SKM-1 treated with dmso at 0.1 percent for 144 hours (cell line): ENCODE measurements at regions not wholly inside any gene's neighbourhood (a gene's known extent, or its start where the extent isn't known, plus 50 kb on each side); places are given as distances from the start of the nearest gene placed in this dataset.

ENCODE experiments used
- DNase-seq: peaks from one replicate; lab custom pipeline; 2025; ENCODE audit not compliant: unreplicated experiment; lab: John Stamatoyannopoulos, UW

DNA sequence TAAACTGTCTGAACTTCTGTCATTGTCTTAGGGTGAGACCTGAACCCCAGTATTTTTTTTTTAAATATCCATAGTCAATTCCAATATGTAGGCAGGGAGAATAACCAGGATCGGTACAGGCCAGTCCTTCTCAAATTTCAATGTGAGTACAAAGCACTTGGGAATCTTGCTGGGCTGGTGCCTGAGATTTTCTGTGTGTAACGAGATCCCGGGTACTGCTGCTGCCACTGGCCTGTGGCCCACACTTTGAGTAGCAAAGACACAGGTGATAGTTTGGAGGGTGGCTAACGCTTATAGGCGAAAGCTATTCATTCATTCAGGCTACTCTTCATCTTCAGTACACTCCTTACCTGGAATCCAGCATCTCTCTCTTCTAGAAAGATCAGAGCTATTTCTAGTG, 923.6 kb upstream of the TENM3 start:
- DNase-seq: no peak

DNA sequence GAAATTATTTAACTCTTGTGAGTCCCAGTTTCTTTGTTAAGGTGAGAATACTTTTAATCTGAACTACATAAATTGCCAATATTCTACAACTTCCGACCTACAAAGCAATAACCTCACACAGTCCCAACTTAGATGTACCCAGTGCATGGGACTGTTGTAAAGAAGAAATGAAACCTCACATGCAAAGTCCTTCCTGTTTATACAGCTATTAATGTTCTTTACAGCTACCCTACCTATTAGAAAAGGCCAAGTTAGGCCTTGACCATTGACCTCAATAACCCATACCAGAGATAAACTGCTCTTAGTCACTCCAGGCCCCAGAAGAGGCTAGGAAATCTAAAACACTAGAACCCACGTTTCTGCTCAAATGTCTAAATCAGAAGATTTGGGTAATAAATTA, 920.1 kb upstream of the TENM3 start:
- DNase-seq: no peak

DNA sequence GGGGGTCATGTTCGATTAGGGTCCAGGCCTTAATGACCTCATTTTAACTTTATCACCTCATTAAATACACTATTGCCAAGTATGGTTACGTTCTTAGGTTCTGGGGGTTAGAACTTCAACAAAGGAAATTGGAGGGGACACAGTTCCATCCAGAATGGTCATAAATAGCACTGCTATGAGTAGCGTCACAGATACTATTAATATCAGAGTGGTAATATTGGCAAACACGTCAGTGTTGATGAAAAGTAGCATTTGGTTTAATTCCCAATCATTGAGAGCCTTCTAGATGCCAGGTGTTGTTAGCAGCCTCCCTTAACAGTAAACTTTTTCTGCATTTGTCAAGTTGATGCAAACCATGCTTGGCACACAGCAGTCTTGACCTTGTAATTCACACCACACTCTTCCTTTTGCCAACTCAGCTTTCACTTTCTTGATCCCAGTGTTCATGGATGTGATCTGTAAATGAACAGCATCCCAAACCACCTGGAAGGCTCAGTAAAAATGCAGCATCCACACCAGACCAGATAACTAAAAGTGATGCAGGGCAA, 912.5 kb upstream of the TENM3 start:
- no peak for DNase-seq

DNA sequence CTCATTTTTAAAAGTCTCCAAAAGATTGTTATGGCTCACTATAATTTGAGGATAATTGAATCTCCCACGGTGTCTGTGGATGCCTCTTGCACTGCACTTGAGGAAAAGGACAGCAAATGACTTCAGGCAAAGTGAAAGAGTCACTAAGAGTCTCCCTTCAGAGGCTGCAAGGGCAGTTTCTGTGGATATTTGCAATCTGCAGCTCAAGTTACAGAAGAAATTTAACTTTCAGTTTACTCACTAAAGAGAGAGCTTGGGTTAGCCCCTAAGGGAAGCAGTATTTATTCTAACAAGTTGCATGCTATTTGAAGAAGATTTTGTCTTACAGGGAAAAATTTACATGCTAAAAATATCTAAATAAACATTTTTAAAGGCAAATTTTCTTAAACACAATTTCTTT, 912.0 kb upstream of the TENM3 start:
- DNase-seq: no peak

DNA sequence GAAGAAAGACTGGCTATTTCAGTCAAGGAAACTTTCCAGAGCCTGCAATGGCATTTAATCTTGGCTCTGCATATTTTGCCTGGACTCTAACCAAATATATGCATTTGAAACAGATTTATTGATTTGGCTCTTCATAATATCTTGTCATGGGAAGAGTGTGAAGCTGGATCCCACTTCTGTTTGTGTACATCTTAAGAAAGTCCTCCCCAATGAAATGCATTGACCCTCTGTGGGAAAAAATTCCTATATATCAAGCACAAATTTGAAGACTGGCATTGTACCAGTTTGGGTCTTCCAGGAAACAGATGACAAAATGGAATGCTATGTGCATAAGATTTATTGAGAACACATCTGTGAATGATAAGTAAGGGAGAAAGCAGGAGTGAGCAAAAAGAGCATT, 897.3 kb upstream of the TENM3 start:
- DNase-seq: no peak

DNA sequence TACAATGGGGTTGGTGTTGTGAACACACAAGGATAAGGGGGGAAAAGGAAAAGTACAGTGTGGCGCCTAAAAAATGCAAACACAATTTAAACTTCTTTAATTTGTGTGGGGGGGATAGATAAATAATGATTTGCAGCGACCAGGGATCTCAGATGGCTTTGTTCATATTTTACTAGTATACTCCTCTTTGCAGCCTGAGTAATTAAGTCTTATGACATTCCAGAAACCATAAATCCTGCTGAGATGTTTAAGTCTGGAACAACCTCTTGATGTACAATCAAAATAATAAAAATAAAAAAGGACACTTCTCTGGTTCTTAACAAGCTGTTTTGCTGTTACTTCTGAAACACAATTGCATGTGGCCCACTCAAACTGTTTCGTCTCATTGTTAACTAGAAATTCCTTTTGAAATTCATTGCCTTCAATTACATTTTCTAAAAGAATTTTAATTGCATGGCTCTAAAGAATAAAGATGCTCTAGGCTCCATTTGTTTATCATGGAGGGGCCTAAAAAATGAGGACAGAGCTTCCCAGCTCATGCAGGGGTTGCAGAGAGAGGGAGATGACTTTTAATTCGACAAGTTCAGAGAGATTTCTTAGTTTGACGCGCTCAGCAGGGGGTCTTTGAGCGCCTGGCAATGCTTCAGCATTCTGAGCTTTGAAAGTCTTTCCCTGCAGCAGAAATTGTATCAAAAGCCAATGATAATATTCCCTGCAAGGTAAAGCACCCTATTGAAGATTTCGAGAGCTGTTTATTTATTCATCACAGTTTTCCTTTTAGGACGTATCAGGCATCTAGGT, 892.4 kb upstream of the TENM3 start:
- no peak for DNase-seq

DNA sequence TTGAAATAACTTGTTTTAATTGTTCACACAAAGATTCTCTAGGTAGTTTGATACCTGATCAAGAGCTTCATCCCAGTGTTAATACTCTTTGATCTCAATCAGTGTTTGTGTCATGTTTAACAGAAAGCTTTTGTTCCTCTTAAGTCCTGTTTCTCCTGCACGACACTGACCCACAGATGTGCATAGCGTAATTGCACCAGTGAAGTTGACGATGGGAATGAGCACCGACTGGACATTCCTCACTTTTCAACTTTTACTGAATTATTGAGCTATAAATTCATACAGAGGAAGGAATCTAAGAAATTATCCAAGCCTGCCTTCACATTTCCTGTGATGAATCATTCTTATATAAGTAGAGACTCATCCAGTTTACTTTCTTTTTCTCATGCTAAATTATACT, 878.7 kb upstream of the TENM3 start:
- no peak for DNase-seq

DNA sequence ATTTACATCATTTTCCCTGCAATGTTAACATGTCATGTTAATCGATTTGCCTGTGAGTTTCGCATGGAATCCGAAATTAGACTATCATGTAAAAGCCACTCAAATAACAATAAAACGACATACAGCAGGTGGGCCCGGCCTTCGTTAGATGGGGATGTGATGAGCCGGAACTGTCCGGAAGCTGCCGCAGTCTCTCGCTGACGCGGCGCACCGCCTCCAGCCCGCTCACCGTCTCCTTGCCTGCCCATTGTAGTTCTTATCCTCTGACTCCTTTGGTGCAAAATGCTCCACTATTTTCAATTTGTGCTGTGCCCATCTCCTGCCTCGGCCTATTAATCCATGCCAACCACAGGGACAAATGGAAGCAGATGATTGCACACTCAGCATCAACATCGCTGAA, 877.5 kb upstream of the TENM3 start:
- DNase-seq: no peak

DNA sequence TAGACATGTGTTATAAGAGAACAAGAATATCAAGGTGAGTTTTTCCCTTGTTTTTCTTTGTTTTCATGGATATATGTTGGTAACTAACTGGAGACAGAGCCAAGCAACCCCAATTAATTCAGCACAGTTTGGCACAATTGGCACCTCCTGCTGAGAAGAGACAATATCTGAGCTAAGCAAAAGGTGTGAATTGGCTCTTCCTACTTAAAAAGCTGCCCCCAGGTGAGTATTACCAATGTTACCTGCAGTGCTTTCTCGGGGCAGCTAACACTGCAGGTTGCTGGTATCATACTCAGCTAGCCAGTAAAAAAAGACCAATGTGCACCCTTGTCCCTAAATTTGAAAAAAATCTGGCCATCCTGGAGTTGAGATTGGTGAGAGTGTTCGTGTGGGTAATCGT, 871.2 kb upstream of the TENM3 start:
- no peak for DNase-seq

DNA sequence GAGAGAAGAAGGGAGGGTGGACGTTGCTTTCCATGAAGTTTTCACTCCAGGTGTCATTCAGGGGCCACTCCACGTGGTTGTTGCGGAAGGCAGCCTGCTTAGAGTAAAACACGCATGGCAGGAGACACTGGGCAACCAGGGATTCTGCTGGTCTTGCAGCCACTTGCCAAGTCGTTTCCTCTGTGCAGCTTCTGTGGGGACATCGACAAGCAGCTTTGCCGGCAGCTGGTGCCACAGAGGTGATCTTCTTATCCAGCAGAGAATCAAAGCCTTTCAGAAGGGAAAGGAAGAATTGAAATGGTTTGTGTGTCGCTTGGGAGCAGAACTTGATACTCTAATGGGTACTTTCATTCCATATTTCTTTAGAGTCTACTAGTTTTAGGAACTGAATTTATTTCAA, 867.1 kb upstream of the TENM3 start:
- DNase-seq: no peak

DNA sequence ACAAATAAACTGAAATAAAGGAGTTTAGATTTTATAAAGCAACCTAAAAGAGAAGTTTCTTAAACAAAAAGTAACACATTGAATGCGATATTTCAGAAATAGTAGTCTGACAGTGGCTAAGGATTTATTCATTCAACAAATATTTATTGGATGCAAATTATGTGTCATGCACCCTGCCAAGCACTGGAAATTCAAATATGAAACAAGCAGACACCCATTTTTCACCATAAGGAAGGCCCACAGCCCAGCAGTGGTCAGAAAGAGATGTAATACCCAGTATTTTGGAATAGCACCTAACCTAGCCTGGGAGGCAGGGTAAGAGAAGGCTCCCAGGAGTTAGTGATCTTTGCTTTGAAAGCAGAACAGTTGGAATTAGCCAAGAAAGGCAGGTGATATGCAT, 855.1 kb upstream of the TENM3 start:
- no peak for DNase-seq

DNA sequence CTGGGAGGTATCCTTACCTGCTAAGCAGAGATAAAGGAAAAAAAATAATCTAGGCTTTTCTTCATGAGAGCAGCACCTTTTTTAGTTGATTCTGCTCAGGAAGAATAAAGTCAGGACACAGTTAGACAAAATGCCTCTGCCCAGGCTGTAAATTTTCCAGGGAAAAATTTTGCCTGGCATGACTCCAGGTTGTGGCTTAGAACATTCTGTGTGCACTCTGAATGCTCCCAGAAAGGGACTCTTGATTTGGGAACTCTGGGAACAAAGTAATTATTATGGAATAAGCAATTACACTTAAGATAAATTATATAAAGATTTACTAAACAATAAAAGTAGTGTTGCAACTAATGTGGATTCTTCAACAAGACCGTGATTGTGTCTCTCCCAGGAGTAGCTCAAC, 826.2 kb upstream of the TENM3 start:
- DNase-seq: no peak

DNA sequence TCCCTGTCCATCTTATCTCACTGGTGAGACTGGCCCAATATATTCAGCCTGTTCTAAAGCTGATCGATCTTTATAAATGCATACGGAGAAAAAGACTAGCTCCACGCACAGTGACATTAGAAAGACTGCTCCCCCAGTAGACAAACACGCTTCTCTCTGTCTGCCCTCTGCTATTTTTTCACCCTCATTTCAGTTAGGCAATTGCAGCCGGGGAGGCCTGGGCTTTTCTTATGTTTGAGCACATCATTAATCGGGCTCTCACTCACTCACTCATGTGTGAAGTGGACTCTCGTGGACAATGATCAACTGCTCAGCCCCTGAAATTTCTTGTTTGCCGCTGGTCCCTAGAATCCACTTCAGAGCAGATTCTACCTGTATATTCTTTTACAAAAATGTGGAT, 824.7 kb upstream of the TENM3 start:
- DNase-seq: no peak

DNA sequence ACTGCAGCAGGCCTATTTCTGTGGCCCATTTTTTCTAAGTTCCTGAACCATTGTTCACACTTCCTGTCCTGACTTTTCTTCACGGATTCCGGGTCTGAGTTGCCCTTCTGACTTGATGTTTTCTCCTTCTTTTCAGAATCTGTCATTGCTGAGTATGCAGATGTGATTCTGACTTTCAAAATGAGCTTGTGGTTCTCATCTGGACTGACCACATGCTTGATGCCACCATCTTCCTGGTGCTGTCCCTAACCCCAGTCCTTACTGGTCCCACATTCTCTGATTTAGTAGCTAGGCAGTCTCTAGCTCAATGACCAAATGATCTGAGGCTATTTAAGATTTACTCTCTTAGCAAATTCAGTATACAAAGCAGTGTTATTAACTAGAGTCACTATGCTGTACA, 822.3 kb upstream of the TENM3 start:
- DNase-seq: no peak

DNA sequence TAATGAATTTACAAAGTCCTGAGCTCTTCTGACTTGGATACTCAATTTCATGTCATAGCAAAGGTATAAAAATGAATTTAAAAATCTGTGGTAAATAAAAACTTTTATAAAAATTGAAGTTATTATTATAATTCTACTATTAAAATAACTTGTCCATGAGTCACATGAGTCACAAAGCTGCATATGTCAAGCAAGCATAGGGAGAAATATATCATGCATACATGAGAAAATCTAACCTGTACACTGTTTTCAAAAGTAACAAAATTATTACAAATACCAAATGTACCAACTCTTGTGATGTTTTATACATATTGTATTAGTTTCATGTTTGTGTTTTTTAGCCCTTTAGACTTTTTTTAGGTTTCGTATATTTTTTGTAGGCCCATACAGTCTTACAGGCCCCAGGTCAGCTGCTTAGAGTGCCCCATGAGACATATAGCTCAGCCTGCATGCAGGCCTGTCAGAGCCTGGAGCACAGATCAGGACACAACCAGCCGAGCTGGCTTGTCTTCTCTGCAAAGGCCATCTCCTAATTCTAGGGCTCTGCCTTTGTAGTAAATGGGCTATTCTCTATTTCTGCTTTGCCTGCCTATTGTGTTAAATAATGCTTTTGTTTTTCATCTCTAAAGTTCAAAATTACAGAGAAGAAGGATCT, 818.7 kb upstream of the TENM3 start:
- DNase-seq: no peak

DNA sequence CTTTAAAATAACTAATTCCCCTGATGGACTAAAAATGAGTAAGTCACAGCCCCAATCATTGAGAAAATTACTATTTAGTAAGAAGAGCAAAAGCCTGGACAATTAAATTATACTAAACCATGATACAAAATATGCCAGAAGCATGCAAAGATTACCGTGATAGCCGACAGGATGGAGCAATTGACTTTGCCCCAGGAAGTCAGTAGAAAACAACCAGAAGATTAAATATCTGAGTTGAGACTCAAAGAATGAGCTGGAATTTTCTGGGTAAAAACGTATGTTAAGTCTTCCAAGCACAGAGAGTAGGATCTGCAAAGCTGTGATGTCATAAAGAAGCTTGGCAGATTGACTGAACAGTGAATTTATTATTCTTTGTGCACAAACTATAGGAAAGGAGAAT, 816.1 kb upstream of the TENM3 start:
- DNase-seq: no peak

DNA sequence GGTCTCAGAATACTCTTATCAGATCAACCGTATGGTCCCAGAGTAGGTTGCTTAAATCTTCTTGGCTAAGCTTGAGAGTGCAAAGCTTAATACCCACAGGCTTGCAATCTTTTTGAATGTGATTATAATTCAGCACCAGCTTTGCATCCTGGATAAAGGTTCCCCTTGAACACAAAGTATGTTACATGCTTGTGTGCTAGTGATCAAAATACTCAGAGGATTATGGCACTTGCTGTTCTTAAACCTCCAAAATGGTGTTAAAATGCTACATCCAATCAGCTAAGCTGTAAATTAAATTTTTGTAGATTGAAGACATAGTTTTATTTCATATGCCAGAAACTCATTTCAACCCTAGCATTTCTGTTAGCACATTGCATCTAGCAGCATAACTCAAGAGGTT, 812.2 kb upstream of the TENM3 start:
- DNase-seq: no peak

DNA sequence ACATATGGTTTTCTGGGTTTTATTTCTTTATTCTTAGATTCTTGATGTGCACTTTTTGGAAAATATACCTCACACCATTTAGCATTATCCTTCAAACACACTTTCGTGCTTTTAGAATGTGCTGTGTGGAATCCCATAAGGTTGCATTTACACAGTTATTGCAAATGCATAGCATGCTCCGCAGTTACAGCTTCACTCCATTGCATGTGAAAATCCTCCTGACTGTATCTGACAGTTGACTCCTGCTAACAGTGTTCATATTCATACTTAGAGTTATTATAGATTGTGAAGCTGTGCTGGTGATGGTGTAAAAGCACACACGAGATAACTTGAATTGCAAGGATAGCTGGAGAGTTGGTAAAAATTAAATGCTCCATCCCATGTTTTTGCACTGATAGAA, 811.5 kb upstream of the TENM3 start:
- DNase-seq: no peak

DNA sequence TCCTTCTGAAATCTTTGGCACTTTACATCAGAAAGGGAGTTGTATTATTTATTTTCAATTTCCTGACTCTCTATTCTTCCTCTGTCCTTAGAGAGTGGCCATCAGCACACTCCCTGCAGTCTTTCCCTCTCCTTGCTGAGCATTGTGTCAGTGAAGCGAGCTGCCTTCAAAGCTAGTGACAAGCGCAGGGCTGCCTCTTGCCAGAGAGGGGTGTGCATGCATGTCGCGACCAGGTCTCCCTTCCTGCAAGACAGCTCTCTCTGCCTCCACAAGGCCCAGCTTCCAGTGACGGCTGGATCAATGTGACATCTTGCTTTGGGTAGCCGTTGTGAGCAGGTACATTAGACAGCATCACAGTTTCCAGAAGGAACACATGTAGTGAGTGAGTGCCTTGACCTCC, 810.9 kb upstream of the TENM3 start:
- DNase-seq: no peak

DNA sequence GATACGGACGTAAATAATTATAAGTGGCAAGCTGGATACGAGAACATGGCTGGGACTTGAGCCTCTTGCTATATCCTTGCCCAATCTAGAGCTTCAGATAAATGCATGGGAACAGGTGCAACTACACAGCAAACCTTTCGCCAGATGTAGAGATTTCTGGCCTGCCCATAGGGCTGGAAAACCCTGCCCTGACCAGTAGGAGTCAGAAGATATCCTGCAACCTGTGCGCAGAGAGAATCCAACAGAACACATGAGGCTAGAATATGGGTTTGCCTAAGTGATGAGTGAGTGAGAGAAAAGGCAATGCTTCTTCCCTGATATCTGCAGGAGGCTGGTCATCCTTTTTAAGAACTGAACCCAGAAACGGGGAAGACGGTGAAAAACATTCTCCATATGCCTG, 805.3 kb upstream of the TENM3 start:
- DNase-seq: no peak

DNA sequence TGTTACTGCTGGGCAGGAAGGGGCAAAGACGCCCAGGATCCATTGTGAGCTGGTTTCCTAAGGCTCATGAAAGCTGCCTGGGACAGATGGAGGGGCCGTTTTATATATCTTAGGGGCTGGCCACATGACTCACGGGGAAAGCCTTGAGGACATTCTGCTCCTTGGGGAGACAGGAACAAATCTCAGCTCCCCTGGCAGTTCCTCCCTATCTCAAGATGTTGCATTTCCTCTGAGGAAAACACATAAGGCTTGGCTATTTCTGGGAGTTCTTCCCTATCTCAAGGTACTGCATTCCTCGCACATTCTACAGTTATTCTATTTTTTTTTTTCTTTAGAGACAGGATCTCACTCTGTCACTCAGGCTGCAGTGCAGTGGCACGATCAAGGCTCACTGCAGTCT, 804.6 kb upstream of the TENM3 start:
- no peak for DNase-seq

DNA sequence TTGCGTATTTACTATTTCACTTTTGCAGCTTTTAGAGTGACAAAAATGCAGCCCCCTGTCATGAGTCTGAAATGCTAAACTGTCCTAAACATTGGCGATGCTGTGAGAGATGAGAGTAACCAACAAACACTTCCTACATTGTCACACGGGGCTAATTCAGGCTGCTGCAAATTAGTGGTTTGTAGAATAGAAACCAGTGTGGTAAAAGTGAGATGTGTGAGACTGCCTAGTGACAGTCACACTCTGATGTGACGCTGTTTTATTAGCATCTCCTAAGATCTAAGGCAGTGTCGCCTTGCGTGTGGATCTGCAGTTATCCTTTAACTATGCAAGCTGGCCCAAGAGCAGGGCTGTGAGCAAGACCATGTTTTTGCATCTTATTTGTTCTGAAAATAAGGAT, 800.2 kb upstream of the TENM3 start:
- DNase-seq: no peak

DNA sequence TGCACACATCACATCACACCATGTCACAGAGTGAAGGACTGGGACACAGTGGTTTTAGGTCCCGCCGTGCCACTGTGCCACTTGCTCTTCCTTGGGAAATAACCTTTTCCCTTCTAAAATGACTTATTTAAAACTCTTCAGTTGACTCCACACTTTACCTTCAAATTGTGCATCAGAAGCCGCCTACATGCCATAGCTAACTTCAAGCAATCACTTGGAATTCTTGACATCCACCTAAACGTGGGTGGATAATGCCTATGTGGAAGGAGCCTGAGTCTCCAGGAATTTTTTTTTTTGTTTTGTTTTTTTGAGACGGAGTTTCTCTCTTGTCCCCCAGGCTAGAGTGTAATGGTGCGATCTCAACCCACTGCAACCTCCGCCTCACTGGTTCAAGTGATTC, 777.4 kb upstream of the TENM3 start:
- no peak for DNase-seq
